GM12864 (cell line): ENCODE measurements at regions not wholly inside any gene's neighbourhood (a gene's known extent, or its start where the extent isn't known, plus 50 kb on each side); places are given as distances from the start of the nearest gene placed in this dataset.

ENCODE experiments used
- DNase-seq: peaks from one replicate; pipeline ENCODE4 v3.0.0-alpha.2; 2011; ENCODE audit warnings: low read depth
- H3K4me3 ChIP-seq: 2 replicates; pipeline ENCODE4 v1.5.1; 2011; ENCODE audit warnings: mild to moderate bottlenecking, low read depth, low read length, control low read depth
- CTCF ChIP-seq: IDR thresholded peaks from 2 replicates; pipeline ENCODE4 v1.5.1; 2011; ENCODE audit warnings: low read depth, mild to moderate bottlenecking, moderate library complexity, low read length, control low read depth, inconsistent platforms; ENCODE audit errors: missing control alignments

- no peak for DNase-seq
- no peak for TF ChIP-seq CTCF
- H3K4me3 ChIP-seq: no peak overlapping the region
Observed at GRCh38 chr2:35933031-35933430, 422.5 kb upstream of the CRIM1 start.

- H3K4me3 ChIP-seq: no peak overlapping the region
Observed at GRCh38 chr2:35932276-35932963, 423.2 kb upstream of the CRIM1 start.

GRCh38 chr2:35931626-35932025 is 424.0 kb upstream of the CRIM1 start:
- H3K4me3 ChIP-seq: no peak overlapping the region
- no peak for DNase-seq
- TF ChIP-seq CTCF: no peak

More at GRCh38 chr2:35932276-35932963, 423.2 kb upstream of the CRIM1 start:
- TF ChIP-seq CTCF: no peak
- DNase-seq: no peak

GRCh38 chr2:35931115-35931514 is 424.5 kb upstream of the CRIM1 start:
- DNase-seq: no peak
- no peak overlapping the region for H3K4me3 ChIP-seq
- TF ChIP-seq CTCF: no peak

GRCh38 chr2:35929551-35929950 is 426.0 kb upstream of the CRIM1 start:
- no peak for DNase-seq
- no peak overlapping the region for H3K4me3 ChIP-seq
- TF ChIP-seq CTCF: no peak

- H3K4me3 ChIP-seq: no peak overlapping the region
- TF ChIP-seq CTCF: no peak
- no peak for DNase-seq
Observed at GRCh38 chr2:35920061-35920460, 435.5 kb upstream of the CRIM1 start.

GRCh38 chr2:35915261-35915660 is 440.3 kb upstream of the CRIM1 start:
- TF ChIP-seq CTCF: no peak
- no peak for DNase-seq
- no peak overlapping the region for H3K4me3 ChIP-seq
